BE2C (cell line): ENCODE measurements at regions not wholly inside any gene's neighbourhood (a gene's known extent, or its start where the extent isn't known, plus 50 kb on each side); places are given as distances from the start of the nearest gene placed in this dataset.
"Not testable (repeated sequence)": the region's sequence is repeated elsewhere in the genome, so short reads cannot be mapped to it uniquely, and the experiment has no call there.

ENCODE experiments used
- DNase-seq: peaks from one replicate; pipeline ENCODE4 v3.0.0-alpha.2; 2020
- H3K27me3 ChIP-seq: fragments of 250-450 bp; sonication (Bioruptor Pico); 2 replicates; pipeline ENCODE4 v1.5.1; 2020; ENCODE audit warnings: mild to moderate bottlenecking
- H3K36me3 ChIP-seq: fragments of 250-450 bp; sonication (Bioruptor Pico); 2 replicates; pipeline ENCODE4 v1.5.1; 2020; ENCODE audit warnings: mild to moderate bottlenecking
- H3K4me1 ChIP-seq: fragments of 250-450 bp; sonication (Bioruptor Pico); 2 replicates; pipeline ENCODE4 v1.5.1; 2020
- H3K4me3 ChIP-seq: 2 replicates; pipeline ENCODE4 v1.5.1; 2011; ENCODE audit warnings: low read depth, low read length
- H3K9me3 ChIP-seq: fragments of 250-450 bp; sonication (Bioruptor Pico); 2 replicates; pipeline ENCODE4 v1.5.1; 2020
- TF ChIP-seq, protein P1 (sequence below): IDR thresholded peaks from 2 replicates; pipeline ENCODE4 v1.5.1; 2012; ENCODE audit warnings: mild to moderate bottlenecking, low read depth, low read length

DNA sequence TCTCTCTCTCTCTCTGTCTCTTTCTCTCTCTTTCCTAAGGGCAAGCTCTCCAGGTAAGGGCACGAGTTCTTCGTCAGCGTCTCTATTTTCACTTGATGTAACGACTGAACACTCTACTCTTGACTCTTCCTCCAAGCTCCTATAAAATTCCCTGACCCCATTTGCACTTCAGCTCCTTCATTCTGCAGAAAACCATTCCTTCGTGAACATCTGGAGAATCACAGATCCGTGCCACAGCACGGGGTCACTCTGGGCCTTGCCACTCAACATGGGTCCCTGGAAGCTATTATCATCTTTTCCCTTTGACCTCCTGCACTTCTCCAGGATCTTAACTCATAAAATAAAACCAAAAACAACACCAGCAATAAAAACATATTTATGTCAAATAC, 112.0 kb upstream of the LNX1 start:
- H3K27me3 ChIP-seq, result no peaks in the 10 kb centered on the region
- H3K36me3 ChIP-seq, result no peaks in the 10 kb centered on the region
- no peak for DNase-seq
- TF ChIP-seq, protein P1, sequence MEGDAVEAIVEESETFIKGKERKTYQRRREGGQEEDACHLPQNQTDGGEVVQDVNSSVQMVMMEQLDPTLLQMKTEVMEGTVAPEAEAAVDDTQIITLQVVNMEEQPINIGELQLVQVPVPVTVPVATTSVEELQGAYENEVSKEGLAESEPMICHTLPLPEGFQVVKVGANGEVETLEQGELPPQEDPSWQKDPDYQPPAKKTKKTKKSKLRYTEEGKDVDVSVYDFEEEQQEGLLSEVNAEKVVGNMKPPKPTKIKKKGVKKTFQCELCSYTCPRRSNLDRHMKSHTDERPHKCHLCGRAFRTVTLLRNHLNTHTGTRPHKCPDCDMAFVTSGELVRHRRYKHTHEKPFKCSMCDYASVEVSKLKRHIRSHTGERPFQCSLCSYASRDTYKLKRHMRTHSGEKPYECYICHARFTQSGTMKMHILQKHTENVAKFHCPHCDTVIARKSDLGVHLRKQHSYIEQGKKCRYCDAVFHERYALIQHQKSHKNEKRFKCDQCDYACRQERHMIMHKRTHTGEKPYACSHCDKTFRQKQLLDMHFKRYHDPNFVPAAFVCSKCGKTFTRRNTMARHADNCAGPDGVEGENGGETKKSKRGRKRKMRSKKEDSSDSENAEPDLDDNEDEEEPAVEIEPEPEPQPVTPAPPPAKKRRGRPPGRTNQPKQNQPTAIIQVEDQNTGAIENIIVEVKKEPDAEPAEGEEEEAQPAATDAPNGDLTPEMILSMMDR, result no peak
- H3K9me3 ChIP-seq, result no peaks in the 10 kb centered on the region
- peak overlapping the region; percentile 49 for H3K4me3 ChIP-seq
- peaks cover 24% of the 10 kb centered on the region for H3K4me1 ChIP-seq

DNA sequence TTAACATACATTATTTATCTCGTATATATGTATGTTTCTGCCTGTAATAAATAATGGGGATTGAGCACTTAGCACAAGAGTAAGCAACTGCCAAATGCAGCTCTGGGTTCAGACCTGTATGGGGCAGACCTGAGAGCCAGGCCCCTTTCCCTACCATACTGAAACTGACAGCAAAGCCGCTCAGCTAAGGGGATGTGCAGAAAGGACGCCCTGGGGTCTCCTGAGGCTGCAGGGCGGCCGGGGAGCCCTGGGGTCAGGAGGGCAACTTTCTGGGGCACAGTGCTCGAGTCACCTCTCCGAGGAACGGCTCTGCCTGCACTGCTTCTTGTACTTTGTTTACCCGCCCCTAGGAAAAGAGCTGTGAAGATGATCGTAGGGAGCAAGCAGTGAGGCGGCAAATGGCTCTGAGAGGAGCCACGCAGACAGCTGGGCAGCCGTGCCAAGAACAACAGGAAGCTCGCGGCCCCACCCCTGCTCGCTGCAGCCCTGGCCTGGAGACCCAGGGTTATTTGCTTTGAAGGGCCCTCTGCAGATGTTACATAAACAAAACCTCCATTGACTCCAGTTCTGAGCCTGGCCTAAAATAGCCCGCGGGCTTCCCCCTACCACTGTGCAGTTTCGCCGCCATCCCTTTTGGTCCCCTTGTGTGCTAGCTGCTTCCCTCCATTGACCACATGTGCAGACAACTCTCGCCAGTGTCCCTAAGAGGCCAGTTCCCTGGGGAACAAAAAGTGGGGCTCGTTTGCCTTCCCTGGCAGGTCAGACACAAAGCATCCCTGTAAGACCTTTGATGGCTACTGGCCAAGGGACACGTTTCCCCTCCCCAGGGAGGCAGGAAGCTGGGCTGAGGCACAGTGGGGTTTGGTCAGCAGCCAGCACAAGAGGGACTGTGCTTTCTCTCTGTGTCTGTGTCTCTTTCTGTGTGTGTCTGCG, 111.3 kb upstream of the LNX1 start:
- TF ChIP-seq, protein P1, result peak; percentile 54
- H3K4me3 ChIP-seq, result peak overlapping the region; percentile 49
- no peaks in the 10 kb centered on the region for H3K27me3 ChIP-seq
- peaks cover 24% of the 10 kb centered on the region for H3K4me1 ChIP-seq
- DNase-seq, result peak; percentile 92
- H3K9me3 ChIP-seq, result no peaks in the 10 kb centered on the region
- no peaks in the 10 kb centered on the region for H3K36me3 ChIP-seq

DNA sequence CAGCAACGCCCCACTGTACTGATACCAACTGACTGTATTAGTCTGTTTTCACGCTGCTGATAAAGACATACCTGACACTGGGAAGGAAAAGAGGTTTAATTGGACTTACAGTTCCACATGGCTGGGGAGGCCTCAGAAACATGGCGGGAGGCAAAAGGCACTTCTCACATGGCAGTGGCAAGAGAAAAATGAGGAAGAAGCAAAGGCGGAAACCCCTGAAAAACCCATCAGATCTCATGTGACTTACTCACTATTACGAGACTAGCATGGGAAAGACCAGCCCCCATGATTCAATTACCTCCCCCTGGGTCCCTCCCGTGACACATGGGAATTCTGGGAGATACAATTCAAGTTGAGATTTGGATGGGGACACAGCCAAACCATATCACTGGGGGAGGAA, 110.0 kb upstream of the LNX1 start:
- not testable (repeated sequence) for H3K27me3 ChIP-seq, DNase-seq, H3K4me3 ChIP-seq, H3K36me3 ChIP-seq, H3K9me3 ChIP-seq
- peaks cover 22% of the 10 kb centered on the region for H3K4me1 ChIP-seq

DNA sequence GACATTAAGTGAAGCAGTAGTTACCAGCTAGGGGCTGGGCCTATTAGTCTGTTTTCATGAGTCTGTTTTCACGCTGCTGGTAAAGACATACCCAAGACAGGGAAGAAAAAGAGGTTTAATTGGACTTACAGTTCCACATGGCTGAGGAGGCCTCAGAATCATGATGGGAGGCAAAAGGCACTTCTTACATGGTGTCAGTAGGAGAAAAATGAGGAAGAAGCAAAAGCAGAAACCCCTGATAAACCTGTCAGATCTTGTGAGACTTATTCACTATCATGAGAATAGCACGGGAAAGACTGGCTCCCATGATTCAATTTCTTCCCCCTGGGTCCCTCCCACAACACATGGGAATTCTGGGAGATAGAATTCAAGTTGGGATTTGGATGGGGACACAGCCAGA, 108.0 kb upstream of the LNX1 start:
- H3K4me1 ChIP-seq, result peaks cover 14% of the 10 kb centered on the region
- not testable (repeated sequence) for H3K9me3 ChIP-seq, H3K4me3 ChIP-seq, DNase-seq, H3K36me3 ChIP-seq, H3K27me3 ChIP-seq

DNA sequence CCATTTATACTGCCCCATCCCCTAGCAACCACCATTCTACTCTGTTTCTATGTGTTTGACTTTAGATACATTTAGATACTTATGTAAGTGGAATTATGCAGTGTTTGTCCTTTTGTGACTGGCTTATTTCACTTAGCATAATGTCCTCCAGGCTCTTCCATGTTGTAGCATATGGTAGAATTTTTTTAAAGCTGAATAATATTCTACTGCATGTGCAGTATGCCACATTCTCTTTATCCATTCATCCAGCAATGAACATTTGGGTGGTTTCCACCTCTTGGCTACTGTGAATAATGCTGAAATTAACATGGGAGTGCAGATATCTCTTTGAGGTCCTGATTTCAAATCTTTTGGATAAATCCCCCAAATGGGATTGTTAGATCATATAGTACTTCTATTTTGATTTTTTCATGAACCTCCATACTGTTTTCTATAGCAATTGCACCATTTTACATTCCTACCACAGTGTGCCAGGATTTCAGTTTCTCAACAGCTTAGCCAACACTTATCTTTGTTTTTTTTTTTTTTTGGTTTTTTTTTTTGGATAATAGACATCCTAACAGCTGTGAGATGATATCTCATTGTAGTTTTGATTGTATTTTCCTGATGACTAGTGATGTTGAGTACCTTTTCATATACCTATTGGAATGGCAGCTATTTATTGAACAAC, 105.9 kb upstream of the LNX1 start:
- no peaks in the 10 kb centered on the region for H3K9me3 ChIP-seq
- peaks cover 11% of the 10 kb centered on the region; the same call in 1 of the 2 replicates for H3K4me1 ChIP-seq
- TF ChIP-seq, protein P1, result no peak
- no peaks in the 10 kb centered on the region for H3K36me3 ChIP-seq
- DNase-seq, result no peak
- H3K27me3 ChIP-seq, result no peaks in the 10 kb centered on the region
- no peak overlapping the region for H3K4me3 ChIP-seq

DNA sequence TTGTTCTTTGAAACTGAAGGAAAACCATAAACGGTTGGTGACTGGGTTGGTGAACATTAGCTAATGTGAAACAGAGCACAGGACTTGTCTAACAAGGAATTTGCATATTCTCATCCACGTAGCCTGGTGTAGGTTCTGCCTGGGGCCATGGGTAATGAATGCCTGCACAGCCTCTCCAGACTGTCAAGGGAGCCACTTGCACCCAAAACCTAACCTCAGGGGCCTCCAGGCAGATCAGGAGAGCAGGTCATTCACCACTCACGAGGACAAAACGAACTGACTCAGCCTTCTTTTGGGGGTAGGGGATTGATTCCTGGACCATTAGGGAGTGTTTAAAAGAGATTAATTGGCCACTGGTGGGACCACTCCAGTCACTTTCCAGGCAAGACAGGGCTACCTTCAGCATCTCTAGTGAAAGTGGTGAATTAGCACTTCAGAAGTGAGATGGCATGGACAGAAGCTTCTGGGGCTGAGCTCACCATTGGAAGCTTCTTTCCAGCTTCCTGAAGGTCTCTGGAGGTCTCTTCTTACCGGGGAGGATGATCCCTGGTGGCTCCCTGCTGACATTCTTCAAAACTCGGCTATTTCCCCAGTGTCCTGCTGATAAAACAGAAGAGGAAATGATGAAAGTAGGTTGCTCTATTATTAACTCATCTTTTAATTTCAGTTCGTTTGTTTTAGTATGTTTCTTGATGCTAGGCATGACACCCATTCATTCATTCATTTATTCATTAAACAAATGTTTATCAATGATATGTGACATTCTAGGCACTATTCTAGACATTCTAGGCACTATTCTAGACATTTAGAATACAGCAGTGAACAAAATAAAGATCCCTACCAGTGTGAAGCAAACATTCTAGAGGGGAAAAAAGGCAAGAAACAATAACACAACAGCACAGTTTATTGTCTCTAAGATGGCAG, 104.5 kb upstream of the LNX1 start:
- Histone ChIP-seq H3K4me1 (no peaks in the 10 kb centered on the region), H3K4me3 (no peak overlapping the region), H3K27me3 (no peaks in the 10 kb centered on the region), H3K9me3 (no peaks in the 10 kb centered on the region), H3K36me3 (no peaks in the 10 kb centered on the region)
- no peak for DNase-seq
- TF ChIP-seq, protein P1, result no peak
